Neural progenitor cell (in vitro differentiated cells): ENCODE measurements at regions not wholly inside any gene's neighbourhood (a gene's known extent, or its start where the extent isn't known, plus 50 kb on each side); places are given as distances from the start of the nearest gene placed in this dataset.

ENCODE experiments used
- DNase-seq: peaks from one replicate; pipeline ENCODE4 v3.0.0-alpha.2; 2016; ENCODE audit warnings: low spot score
- H2AFZ ChIP-seq: fragments of 200-600 bp; sonication (generic); replicated peaks from 2 replicates; pipeline ENCODE4 v1.6.1; 2016; ENCODE audit warnings: antibody characterized with exemption
- H3F3A ChIP-seq: fragments of 200-600 bp; sonication (generic); 2 replicates; pipeline ENCODE4 v1.6.1; 2016; ENCODE audit warnings: antibody characterized with exemption, low read depth
- H3K27ac ChIP-seq: fragments of 200-600 bp; sonication (generic); 2 replicates; pipeline ENCODE4 v1.5.1; 2016; ENCODE audit warnings: mild to moderate bottlenecking
- H3K27me3 ChIP-seq: fragments of 200-600 bp; sonication (generic); 2 replicates; pipeline ENCODE4 v1.6.1; 2016; ENCODE audit warnings: mild to moderate bottlenecking, moderate library complexity
- H3K36me3 ChIP-seq: fragments of 200-600 bp; sonication (generic); 2 replicates; pipeline ENCODE4 v1.5.1; 2016
- H3K4me1 ChIP-seq: fragments of 200-600 bp; sonication (generic); 2 replicates; pipeline ENCODE4 v1.6.1; 2016; ENCODE audit warnings: mixed run types
- H3K4me2 ChIP-seq: fragments of 200-600 bp; sonication (generic); 2 replicates; pipeline ENCODE4 v1.6.1; 2016
- H3K4me3 ChIP-seq: fragments of 200-600 bp; sonication (generic); 2 replicates; pipeline ENCODE4 v1.5.1; 2016
- H3K79me2 ChIP-seq: fragments of 200-600 bp; sonication (generic); 2 replicates; pipeline ENCODE4 v1.6.1; 2016; ENCODE audit warnings: low read depth
- H3K9ac ChIP-seq: fragments of 200-600 bp; sonication (generic); 2 replicates; pipeline ENCODE4 v1.6.1; 2016
- H3K9me3 ChIP-seq: fragments of 200-600 bp; sonication (generic); 2 replicates; pipeline ENCODE4 v1.5.1; 2016; ENCODE audit warnings: low read depth
- H4K20me1 ChIP-seq: fragments of 200-600 bp; sonication (generic); 2 replicates; pipeline ENCODE4 v1.6.1; 2016; ENCODE audit warnings: low read depth
- H3K27ac Mint-ChIP-seq: 3 replicates; pipeline ENCODE4 v1.8.0; 2021; ENCODE audit warnings: mixed read lengths
- H3K27me3 Mint-ChIP-seq: 2 replicates; pipeline ENCODE4 v1.8.0; 2022; ENCODE audit warnings: low read depth, mild to moderate bottlenecking, inconsistent platforms, moderate library complexity, mixed read lengths; ENCODE audit not compliant: insufficient read depth
- H3K36me3 Mint-ChIP-seq: 3 replicates; pipeline ENCODE4 v1.8.0; 2021; ENCODE audit warnings: mixed read lengths
- H3K4me1 Mint-ChIP-seq: 3 replicates; pipeline ENCODE4 v1.8.0; 2021; ENCODE audit warnings: mixed read lengths
- H3K4me3 Mint-ChIP-seq: 3 replicates; pipeline ENCODE4 v1.8.0; 2021; ENCODE audit warnings: mild to moderate bottlenecking, moderate library complexity, mixed read lengths
- H3K9me3 Mint-ChIP-seq: 3 replicates; pipeline ENCODE4 v1.8.0; 2020; ENCODE audit warnings: mixed read lengths
- EZH2 ChIP-seq: fragments of 200-600 bp; sonication (generic); IDR thresholded peaks from 2 replicates; pipeline ENCODE4 v1.6.1; 2017; ENCODE audit warnings: antibody characterized with exemption, mild to moderate bottlenecking, moderate library complexity
- EZH2phosphoT487 ChIP-seq: fragments of 200-600 bp; sonication (generic); IDR thresholded peaks from 2 replicates; pipeline ENCODE4 v1.6.1; 2017; ENCODE audit warnings: antibody characterized with exemption
- TF ChIP-seq, protein P1 (sequence below): fragments of 200-600 bp; sonication (generic); IDR thresholded peaks from 2 replicates; pipeline ENCODE4 v1.5.1; 2017; ENCODE audit warnings: antibody characterized with exemption, mild to moderate bottlenecking

GRCh38 chr3:144369129-144369879, 397.7 kb downstream of the DIPK2A start:
- Histone ChIP-seq H3K4me3 (no peak overlapping the region), H3K9ac (no peak overlapping the region), H3K79me2 (no peaks in the 10 kb centered on the region), H3K4me1 (no peaks in the 10 kb centered on the region), H3F3A (no peaks in the 10 kb centered on the region), H2AFZ (no peak overlapping the region), H3K4me2 (no peak overlapping the region), H3K27ac (no peak overlapping the region), H4K20me1 (no peaks in the 10 kb centered on the region), H3K27me3 (no peaks in the 10 kb centered on the region), H3K36me3 (no peaks in the 10 kb centered on the region), H3K9me3 (no peaks in the 10 kb centered on the region)
- peaks cover 5% of the 10 kb centered on the region for H3K27me3 Mint-ChIP-seq
- H3K36me3 Mint-ChIP-seq, result peaks cover 6% of the 10 kb centered on the region
- TF ChIP-seq, protein P1, sequence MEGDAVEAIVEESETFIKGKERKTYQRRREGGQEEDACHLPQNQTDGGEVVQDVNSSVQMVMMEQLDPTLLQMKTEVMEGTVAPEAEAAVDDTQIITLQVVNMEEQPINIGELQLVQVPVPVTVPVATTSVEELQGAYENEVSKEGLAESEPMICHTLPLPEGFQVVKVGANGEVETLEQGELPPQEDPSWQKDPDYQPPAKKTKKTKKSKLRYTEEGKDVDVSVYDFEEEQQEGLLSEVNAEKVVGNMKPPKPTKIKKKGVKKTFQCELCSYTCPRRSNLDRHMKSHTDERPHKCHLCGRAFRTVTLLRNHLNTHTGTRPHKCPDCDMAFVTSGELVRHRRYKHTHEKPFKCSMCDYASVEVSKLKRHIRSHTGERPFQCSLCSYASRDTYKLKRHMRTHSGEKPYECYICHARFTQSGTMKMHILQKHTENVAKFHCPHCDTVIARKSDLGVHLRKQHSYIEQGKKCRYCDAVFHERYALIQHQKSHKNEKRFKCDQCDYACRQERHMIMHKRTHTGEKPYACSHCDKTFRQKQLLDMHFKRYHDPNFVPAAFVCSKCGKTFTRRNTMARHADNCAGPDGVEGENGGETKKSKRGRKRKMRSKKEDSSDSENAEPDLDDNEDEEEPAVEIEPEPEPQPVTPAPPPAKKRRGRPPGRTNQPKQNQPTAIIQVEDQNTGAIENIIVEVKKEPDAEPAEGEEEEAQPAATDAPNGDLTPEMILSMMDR, result no peak
- TF ChIP-seq EZH2phosphoT487 (no peak), EZH2 (no peak)
- peaks cover 35% of the 10 kb centered on the region for H3K9me3 Mint-ChIP-seq
- H3K27ac Mint-ChIP-seq, result peak overlapping the region; percentile 78
- DNase-seq, result peak; percentile 46
- peaks cover 14% of the 10 kb centered on the region for H3K4me1 Mint-ChIP-seq
- H3K4me3 Mint-ChIP-seq, result no peak overlapping the region

- no peak for TF ChIP-seq EZH2phosphoT487
- TF ChIP-seq, protein P1, result no peak
- TF ChIP-seq EZH2, result no peak
- Histone ChIP-seq H3K4me3 (no peak overlapping the region), H3K36me3 (no peaks in the 10 kb centered on the region), H3K4me1 (no peaks in the 10 kb centered on the region), H3F3A (no peaks in the 10 kb centered on the region), H2AFZ (no peak overlapping the region), H3K9ac (no peak overlapping the region), H3K9me3 (no peaks in the 10 kb centered on the region), H3K79me2 (no peaks in the 10 kb centered on the region), H3K27me3 (no peaks in the 10 kb centered on the region), H3K4me2 (no peak overlapping the region), H3K27ac (no peak overlapping the region), H4K20me1 (no peaks in the 10 kb centered on the region)
- peaks cover 2% of the 10 kb centered on the region for H3K36me3 Mint-ChIP-seq
- no peak overlapping the region for H3K4me3 Mint-ChIP-seq
- H3K4me1 Mint-ChIP-seq, result no peaks in the 10 kb centered on the region
- H3K9me3 Mint-ChIP-seq, result peaks cover 6% of the 10 kb centered on the region
- H3K27me3 Mint-ChIP-seq, result peaks cover 2% of the 10 kb centered on the region
- H3K27ac Mint-ChIP-seq, result no peak overlapping the region
- no peak for DNase-seq
Measured at GRCh38 chr3:144375088-144375487, 403.5 kb downstream of the DIPK2A start.

DNA sequence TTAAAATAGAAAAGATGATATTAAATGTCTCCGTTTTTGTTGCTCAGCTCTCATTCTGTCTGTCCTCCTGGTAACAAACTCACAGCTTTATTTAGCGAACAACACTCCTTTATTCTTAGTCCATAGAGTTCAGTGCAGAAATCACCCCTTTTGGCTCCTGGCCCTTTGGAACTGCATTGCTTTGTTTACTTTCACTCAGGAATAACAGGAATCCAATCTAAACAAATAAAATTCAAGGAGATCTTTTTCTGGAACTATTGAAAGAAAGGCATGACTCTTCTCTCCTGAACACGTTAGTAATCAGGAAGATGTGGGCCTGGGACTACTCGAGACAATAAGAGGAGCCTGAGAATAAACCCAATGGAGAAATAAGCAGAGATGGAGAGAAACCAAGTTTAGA, 409.2 kb downstream of the DIPK2A start:
- Histone ChIP-seq H3K36me3 (no peaks in the 10 kb centered on the region), H3F3A (no peaks in the 10 kb centered on the region), H4K20me1 (no peaks in the 10 kb centered on the region), H3K9me3 (no peaks in the 10 kb centered on the region), H3K79me2 (no peaks in the 10 kb centered on the region), H3K9ac (no peak overlapping the region), H3K4me2 (no peak overlapping the region), H3K4me1 (peaks cover 11% of the 10 kb centered on the region), H2AFZ (peak overlapping the region; percentile 52), H3K4me3 (no peak overlapping the region), H3K27ac (no peak overlapping the region), H3K27me3 (no peaks in the 10 kb centered on the region)
- no peaks in the 10 kb centered on the region for H3K9me3 Mint-ChIP-seq
- no peak overlapping the region for H3K27ac Mint-ChIP-seq
- H3K36me3 Mint-ChIP-seq, result no peaks in the 10 kb centered on the region
- DNase-seq, result no peak
- no peaks in the 10 kb centered on the region for H3K27me3 Mint-ChIP-seq
- H3K4me3 Mint-ChIP-seq, result no peak overlapping the region
- no peaks in the 10 kb centered on the region for H3K4me1 Mint-ChIP-seq
- TF ChIP-seq, protein P1, result no peak
- no peak for TF ChIP-seq EZH2
- TF ChIP-seq EZH2phosphoT487, result no peak
